Testis (tissue), 2 donors: ENCODE measurements at regions not wholly inside any gene's neighbourhood (a gene's known extent, or its start where the extent isn't known, plus 50 kb on each side); places are given as distances from the start of the nearest gene placed in this dataset.

ENCODE experiments used
- CTCF ChIP-seq, 3 experiments: fragments of 450-650 bp in 2 of 3; fragments of 200-600 bp in 1 of 3; sonication (generic) in 1 of 3; IDR thresholded peaks; one replicate each; pipeline ENCODE4 v1.5.1; 2016 to 2019; ENCODE audit warnings: antibody characterized with exemption in 3 of 3, mild to moderate bottlenecking in 2 of 3, moderate library complexity in 1 of 3
- POLR2A ChIP-seq: fragments of 450-650 bp; IDR thresholded peaks from one replicate; pipeline ENCODE4 v1.6.1; 2017; ENCODE audit warnings: antibody characterized with exemption, mild to moderate bottlenecking, moderate library complexity

DNA sequence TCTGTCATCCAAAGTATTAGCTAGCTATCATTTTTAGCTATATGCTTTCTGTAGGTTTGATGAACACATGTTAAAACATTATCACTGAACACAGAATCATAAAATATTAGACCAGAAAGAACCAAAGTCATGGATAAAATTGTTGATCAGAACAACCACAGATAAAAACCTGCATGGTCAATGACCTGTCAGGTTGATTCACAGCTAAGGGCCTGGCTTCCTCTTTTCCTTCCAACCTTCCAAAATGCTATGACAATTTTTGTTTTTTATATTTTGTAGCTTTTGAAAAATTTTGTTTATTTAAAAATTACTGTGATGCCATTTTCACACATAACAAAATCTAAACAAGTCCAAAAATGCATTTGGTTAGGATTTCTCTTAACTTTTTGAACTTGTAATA is 444.4 kb upstream of the CHRM2 start:
- no peak for TF ChIP-seq CTCF (IDR thresholded peaks at IDR 0.05)
- no peak for TF ChIP-seq POLR2A
